ENCODE measurements at regions not wholly inside any gene's neighbourhood (a gene's known extent, or its start where the extent isn't known, plus 50 kb on each side); places are given as distances from the start of the nearest gene placed in this dataset.

GRCh38 chr11:115078461-115079438, 400.4 kb downstream of the NXPE2 start:
- no peak for DNase-seq (ENCODE audit: extremely low read depth, low read depth)
- TF ChIP-seq CTCF (IDR thresholded peaks at IDR 0.05; ENCODE audit: low read depth, low read length) = no peak

- TF ChIP-seq CTCF (IDR thresholded peaks at IDR 0.05; ENCODE audit: low read depth, low read length) = no peak
- no peak for DNase-seq (ENCODE audit: extremely low read depth, low read depth)
These were observed 402.8 kb downstream of the NXPE2 start for GRCh38 chr11:115080923-115081680.

- no peak for TF ChIP-seq CTCF (IDR thresholded peaks at IDR 0.05; ENCODE audit: low read depth, low read length)
- DNase-seq (ENCODE audit: extremely low read depth, low read depth) = no peak
These were observed 403.6 kb downstream of the NXPE2 start for GRCh38 chr11:115081972-115082371.

- DNase-seq (ENCODE audit: extremely low read depth, low read depth) = no peak
- no peak for TF ChIP-seq CTCF (IDR thresholded peaks at IDR 0.05; ENCODE audit: low read depth, low read length)
These were observed 404.9 kb downstream of the NXPE2 start for GRCh38 chr11:115083144-115083806.

GRCh38 chr11:115084231-115084630, 405.9 kb downstream of the NXPE2 start:
- no peak for DNase-seq (ENCODE audit: extremely low read depth, low read depth)
- no peak for TF ChIP-seq CTCF (IDR thresholded peaks at IDR 0.05; ENCODE audit: low read depth, low read length)

GRCh38 chr11:115085461-115086210, 407.3 kb downstream of the NXPE2 start:
- no peak for DNase-seq (ENCODE audit: extremely low read depth, low read depth)
- no peak for TF ChIP-seq CTCF (IDR thresholded peaks at IDR 0.05; ENCODE audit: low read depth, low read length)
